HG02759 (cell line): ENCODE measurements at regions not wholly inside any gene's neighbourhood (a gene's known extent, or its start where the extent isn't known, plus 50 kb on each side); places are given as distances from the start of the nearest gene placed in this dataset.
"Not testable (repeated sequence)": the region's sequence is repeated elsewhere in the genome, so short reads cannot be mapped to it uniquely, and the experiment has no call there.

Experiments
- ATAC-seq: cut with Tn5 transposase; IDR thresholded peaks from one replicate; pipeline ENCODE4 v1.9.1; 2021; ENCODE audit warnings: mild to moderate bottlenecking, moderate library complexity; ENCODE audit not compliant: unreplicated experiment

GRCh38 chr2:138215958-138216357 is 251.7 kb downstream of the HNMT start:
- ATAC-seq, result no peak

GRCh38 chr2:138217975-138218374 is 253.7 kb downstream of the HNMT start:
- ATAC-seq, result no peak

- ATAC-seq, result no peak
Measured at GRCh38 chr2:138218397-138218796, 254.1 kb downstream of the HNMT start.

- no peak for ATAC-seq
Measured at GRCh38 chr2:138219961-138220360, 255.7 kb downstream of the HNMT start.

- ATAC-seq, result no peak
Measured at GRCh38 chr2:138221358-138221757, 257.1 kb downstream of the HNMT start.

GRCh38 chr2:138223319-138223718 is 259.0 kb downstream of the HNMT start:
- ATAC-seq, result no peak

- ATAC-seq, result no peak
Measured at GRCh38 chr2:138227195-138227594, 262.9 kb downstream of the HNMT start.

- no peak for ATAC-seq
Measured at GRCh38 chr2:138228101-138228500, 263.8 kb downstream of the HNMT start.

- no peak for ATAC-seq
Measured at GRCh38 chr2:138234265-138234664, 267.3 kb upstream of the SPOPL start.

GRCh38 chr2:138235041-138235440 is 266.5 kb upstream of the SPOPL start:
- ATAC-seq, result no peak

- ATAC-seq, result no peak
Measured at GRCh38 chr2:138236142-138236541, 265.4 kb upstream of the SPOPL start.

- ATAC-seq, result no peak
Measured at GRCh38 chr2:138237667-138238384, 263.7 kb upstream of the SPOPL start.

- no peak for ATAC-seq
Measured at GRCh38 chr2:138238908-138239307, 262.7 kb upstream of the SPOPL start.

GRCh38 chr2:138239902-138240491 is 261.6 kb upstream of the SPOPL start:
- no peak for ATAC-seq

GRCh38 chr2:138243372-138243771 is 258.2 kb upstream of the SPOPL start:
- ATAC-seq, result no peak

- ATAC-seq, result no peak
Measured at GRCh38 chr2:138244501-138244925, 257.1 kb upstream of the SPOPL start.

- no peak for ATAC-seq
Measured at GRCh38 chr2:138245310-138245709, 256.3 kb upstream of the SPOPL start.

- no peak for ATAC-seq
Measured at GRCh38 chr2:138247302-138247701, 254.3 kb upstream of the SPOPL start.

GRCh38 chr2:138249207-138249606 is 252.4 kb upstream of the SPOPL start:
- ATAC-seq, result no peak

GRCh38 chr2:138250843-138251320 is 250.7 kb upstream of the SPOPL start:
- not testable (repeated sequence) for ATAC-seq

GRCh38 chr2:138252587-138252986 is 249.0 kb upstream of the SPOPL start:
- ATAC-seq, result no peak

GRCh38 chr2:138255670-138256069 is 245.9 kb upstream of the SPOPL start:
- no peak for ATAC-seq
